ENCODE measurements at regions not wholly inside any gene's neighbourhood (a gene's known extent, or its start where the extent isn't known, plus 50 kb on each side); places are given as distances from the start of the nearest gene placed in this dataset.

GRCh38 chr10:4265964-4266363 is 481.0 kb upstream of the KLF6 start:
- TF ChIP-seq EZH2 (IDR thresholded peaks at IDR 0.05; ENCODE audit: insufficient read depth, poor library complexity, severe bottlenecking), result no peak
- no peak for TF ChIP-seq EZH2phosphoT487 (IDR thresholded peaks at IDR 0.05; ENCODE audit: insufficient read depth, low read depth)
